Right renal pelvis (tissue), 4 donors: ENCODE measurements at regions not wholly inside any gene's neighbourhood (a gene's known extent, or its start where the extent isn't known, plus 50 kb on each side); places are given as distances from the start of the nearest gene placed in this dataset.

Experiments used
- DNase-seq, 4 donors: peaks; one replicate each; pipeline ENCODE4 v3.0.0-alpha.2; 2013; ENCODE audit warnings: low read depth in 4 of 4, low spot score in 3 of 4, missing footprints in 1 of 4

- no peak for DNase-seq
Observed at GRCh38 chr11:70486731-70487130, 88.4 kb downstream of the CTTN start.

GRCh38 chr11:70487160-70487559, 88.8 kb downstream of the CTTN start:
- DNase-seq = no peak

- no peak for DNase-seq
Observed at GRCh38 chr11:70487756-70488155, 89.4 kb downstream of the CTTN start.

GRCh38 chr11:70488171-70488703, 89.9 kb downstream of the CTTN start:
- no peak for DNase-seq

GRCh38 chr11:70489276-70489675, 90.9 kb downstream of the CTTN start:
- no peak for DNase-seq

GRCh38 chr11:70490208-70490607, 91.9 kb downstream of the CTTN start:
- DNase-seq = no peak

- DNase-seq = no peak
Observed at GRCh38 chr11:70490723-70491558, 92.6 kb downstream of the CTTN start.

GRCh38 chr11:70491696-70492472, 93.6 kb downstream of the CTTN start:
- DNase-seq = no peak

- DNase-seq = no peak
Observed at GRCh38 chr11:70493089-70493474, 94.8 kb downstream of the CTTN start.

- no peak for DNase-seq
Observed at GRCh38 chr11:70493891-70494290, 95.6 kb downstream of the CTTN start.

- DNase-seq = no peak
Observed at GRCh38 chr11:70494559-70495350, 96.4 kb downstream of the CTTN start.

- no peak for DNase-seq
Observed at GRCh38 chr11:70495351-70496310, 97.3 kb downstream of the CTTN start.

- no peak for DNase-seq
Observed at GRCh38 chr11:70496591-70497535, 98.5 kb downstream of the CTTN start.

GRCh38 chr11:70497536-70498075, 99.3 kb downstream of the CTTN start:
- DNase-seq = no peak

GRCh38 chr11:70498171-70498571, 99.8 kb downstream of the CTTN start:
- DNase-seq = no peak

- DNase-seq = no peak
Observed at GRCh38 chr11:70498976-70499801, 100.9 kb downstream of the CTTN start.

- no peak for DNase-seq
Observed at GRCh38 chr11:70500076-70500847, 101.9 kb downstream of the CTTN start.
